Mesendoderm (in vitro differentiated cells): ENCODE measurements at regions not wholly inside any gene's neighbourhood (a gene's known extent, or its start where the extent isn't known, plus 50 kb on each side); places are given as distances from the start of the nearest gene placed in this dataset. TPM values are rescaled to one million over a fixed set of nuclear protein-coding genes. Genes with fewer than 3 reads are reported as not detected.

Source experiments
- DNase-seq: peaks from one replicate; pipeline ENCODE4 v3.0.0; 2013
- H2AK5ac ChIP-seq: 2 replicates; pipeline ENCODE4 v1.6.1; 2013; ENCODE audit warnings: low read length, inconsistent platforms
- H2BK120ac ChIP-seq: 2 replicates; pipeline ENCODE4 v1.6.1; 2013; ENCODE audit warnings: low read depth, mild to moderate bottlenecking, low read length, moderate library complexity, mixed read lengths
- H2BK15ac ChIP-seq: replicated peaks from 2 replicates; pipeline ENCODE4 v1.6.1; 2013; ENCODE audit warnings: low read depth, mild to moderate bottlenecking, moderate library complexity
- H2BK5ac ChIP-seq: 2 replicates; pipeline ENCODE4 v1.6.1; 2013; ENCODE audit warnings: low read length, inconsistent platforms
- H3K18ac ChIP-seq: 2 replicates; pipeline ENCODE4 v1.6.1; 2013; ENCODE audit warnings: mild to moderate bottlenecking, low read length, mixed read lengths
- H3K23ac ChIP-seq: one replicate; pipeline ENCODE4 v1.6.1; 2013; ENCODE audit warnings: low read length
- H3K27ac ChIP-seq: 2 replicates; pipeline ENCODE4 v1.5.1; 2013; ENCODE audit warnings: low read depth, mild to moderate bottlenecking, inconsistent platforms, low read length, moderate library complexity
- H3K27me3 ChIP-seq: 2 replicates; pipeline ENCODE4 v1.6.1; 2013; ENCODE audit warnings: low read length, control low read depth, mild to moderate bottlenecking, inconsistent platforms; ENCODE audit not compliant: insufficient read depth, poor library complexity
- H3K36me3 ChIP-seq: 2 replicates; pipeline ENCODE4 v1.6.1; 2013; ENCODE audit warnings: low read length, inconsistent platforms; ENCODE audit not compliant: control insufficient read depth, insufficient read depth
- H3K4ac ChIP-seq: one replicate; pipeline ENCODE4 v1.6.1; 2013; ENCODE audit warnings: low read depth, mild to moderate bottlenecking, low read length, moderate library complexity
- H3K4me1 ChIP-seq: 2 replicates; pipeline ENCODE4 v1.6.1; 2013; ENCODE audit warnings: low read depth, low read length, inconsistent platforms; ENCODE audit not compliant: control insufficient read depth
- H3K4me2 ChIP-seq: 2 replicates; pipeline ENCODE4 v1.6.1; 2013; ENCODE audit warnings: low read length
- H3K4me3 ChIP-seq: 2 replicates; pipeline ENCODE4 v1.5.1; 2013; ENCODE audit warnings: mild to moderate bottlenecking, low read length
- H3K56ac ChIP-seq: one replicate; pipeline ENCODE4 v1.6.1; 2013; ENCODE audit warnings: low read length
- H3K79me1 ChIP-seq: 2 replicates; pipeline ENCODE4 v1.6.1; 2013; ENCODE audit warnings: low read length, inconsistent platforms
- H3K79me2 ChIP-seq: 2 replicates; pipeline ENCODE4 v1.6.1; 2013; ENCODE audit warnings: mild to moderate bottlenecking, low read length; ENCODE audit not compliant: control insufficient read depth, insufficient read depth
- H3K9ac ChIP-seq: 2 replicates; pipeline ENCODE4 v1.6.1; 2013; ENCODE audit warnings: low read length, inconsistent platforms
- H4K5ac ChIP-seq: one replicate; pipeline ENCODE4 v1.6.1; 2013; ENCODE audit warnings: low read length
- H4K8ac ChIP-seq: one replicate; pipeline ENCODE4 v1.6.1; 2013; ENCODE audit warnings: low read depth, mild to moderate bottlenecking, control low read depth, low read length, moderate library complexity
- WGBS: extraction: QIAGEN DNeasy Blood & Tissue Kit; methylation state at CpG from one replicate; pipeline ENCODE4 v1.1.7; 2013; ENCODE audit warnings: low lambda C conversion rate, missing lambda C conversion rate; ENCODE audit not compliant: insufficient coverage; ENCODE audit errors: extremely low coverage; 5-methylcytosine and 5-hydroxymethylcytosine counted together
- small RNA-seq: library from polyadenylated mRNA; stranded (forward); fragments of <200 nt; extraction: miRNeasy Mini kit (QIAGEN cat#:217004); gene quantifications from one replicate; pipeline ENCODE3, GENCODE V24; 2013; ENCODE audit not compliant: insufficient read depth

- Histone ChIP-seq H2AK5ac (no peak overlapping the region), H2BK15ac (no peak overlapping the region), H4K5ac (no peak overlapping the region), H3K18ac (no peak overlapping the region), H3K56ac (no peak overlapping the region), H3K79me2 (no peaks in the 10 kb centered on the region), H4K8ac (no peak overlapping the region), H3K27me3 (no peaks in the 10 kb centered on the region), H3K4me1 (no peaks in the 10 kb centered on the region), H3K79me1 (no peaks in the 10 kb centered on the region), H2BK5ac (no peak overlapping the region), H3K4me3 (no peak overlapping the region), H3K9ac (no peak overlapping the region), H3K4me2 (no peak overlapping the region), H3K27ac (no peak overlapping the region), H2BK120ac (no peak overlapping the region), H3K4ac (no peak overlapping the region), H3K36me3 (no peaks in the 10 kb centered on the region), H3K23ac (no peak overlapping the region)
- DNase-seq, result no peak
- WGBS, result no CpG with 5 or more reads among the region's 4 CpGs
Measured at GRCh38 chrX:108833993-108834392, 97.6 kb upstream of the IRS4 start.

- Histone ChIP-seq H4K8ac (no peak overlapping the region), H3K4me2 (no peak overlapping the region), H2AK5ac (no peak overlapping the region), H2BK120ac (no peak overlapping the region), H2BK15ac (no peak overlapping the region), H3K36me3 (no peaks in the 10 kb centered on the region), H3K4ac (no peak overlapping the region), H3K4me3 (no peak overlapping the region), H4K5ac (no peak overlapping the region), H3K56ac (no peak overlapping the region), H3K4me1 (no peaks in the 10 kb centered on the region), H3K18ac (no peak overlapping the region), H3K27me3 (no peaks in the 10 kb centered on the region), H2BK5ac (no peak overlapping the region), H3K27ac (no peak overlapping the region), H3K79me2 (no peaks in the 10 kb centered on the region), H3K9ac (no peak overlapping the region), H3K79me1 (no peaks in the 10 kb centered on the region), H3K23ac (no peak overlapping the region)
- peak; percentile 47 for DNase-seq
Measured at GRCh38 chrX:108811891-108812290, 75.5 kb upstream of the IRS4 start.

GRCh38 chrX:108795240-108795639, 58.9 kb upstream of the IRS4 start:
- Histone ChIP-seq H3K4me2 (no peak overlapping the region), H3K56ac (no peak overlapping the region), H3K4ac (no peak overlapping the region), H3K4me1 (no peaks in the 10 kb centered on the region), H2BK15ac (no peak overlapping the region), H3K4me3 (no peak overlapping the region), H3K23ac (no peak overlapping the region), H3K79me2 (no peaks in the 10 kb centered on the region), H2AK5ac (no peak overlapping the region), H3K27ac (no peak overlapping the region), H4K8ac (no peak overlapping the region), H2BK120ac (no peak overlapping the region), H3K79me1 (no peaks in the 10 kb centered on the region), H3K18ac (no peak overlapping the region), H3K36me3 (no peaks in the 10 kb centered on the region), H4K5ac (no peak overlapping the region), H3K27me3 (no peaks in the 10 kb centered on the region), H2BK5ac (no peak overlapping the region), H3K9ac (no peak overlapping the region)
- no CpG with 5 or more reads among the region's 3 CpGs for WGBS
- peak; percentile 1 for DNase-seq

Small RNA genes lying in the stretch of these regions (small RNA-seq; reads per million reads assigned to genes)
- gene MIR6087 (not detected), gene RNU6-309P (not detected)
